SH-SY5Y (cell line): ENCODE measurements at regions not wholly inside any gene's neighbourhood (a gene's known extent, or its start where the extent isn't known, plus 50 kb on each side); places are given as distances from the start of the nearest gene placed in this dataset.

ENCODE experiments used
- GATA2 ChIP-seq: IDR thresholded peaks from 2 replicates; pipeline ENCODE4 v1.6.1; 2011; ENCODE audit warnings: mild to moderate bottlenecking, low read depth, low read length
- GATA3 ChIP-seq: IDR thresholded peaks from 2 replicates; pipeline ENCODE4 v1.6.1; 2011; ENCODE audit warnings: low read depth, mild to moderate bottlenecking, low read length, moderate library complexity

- TF ChIP-seq GATA2, result no peak
- no peak for TF ChIP-seq GATA3
Observed at GRCh38 chr10:57830877-57831560, 436.7 kb downstream of the IPMK start.
